SK-N-SH treated with all-trans-retinoic acid at 6 μM for 48 hours (cell line): ENCODE measurements at regions not wholly inside any gene's neighbourhood (a gene's known extent, or its start where the extent isn't known, plus 50 kb on each side); places are given as distances from the start of the nearest gene placed in this dataset.
"Not testable (repeated sequence)": the region's sequence is repeated elsewhere in the genome, so short reads cannot be mapped to it uniquely, and the experiment has no call there.

Experiments
- ATAC-seq: fragments of 200-7000 bp; cut with Tn5 transposase; 3 replicates; pipeline ENCODE4 v1.9.1; 2020; ENCODE audit warnings: mild to moderate bottlenecking, moderate library complexity
- ARNTL ChIP-seq: fragments of 450-650 bp; formaldehyde crosslinking; IDR thresholded peaks from 2 replicates; pipeline ENCODE4 v1.5.0; 2020; ENCODE audit warnings: low read depth, mild to moderate bottlenecking, moderate library complexity, borderline replicate concordance
- BACH2 ChIP-seq: fragments of 250-450 bp; sonication (Bioruptor Pico); IDR thresholded peaks from 2 replicates; pipeline ENCODE4 v1.9.0; 2021; ENCODE audit warnings: mild to moderate bottlenecking, borderline replicate concordance
- CSDC2 ChIP-seq: fragments of 250-450 bp; sonication (Bioruptor Pico); IDR thresholded peaks from 2 replicates; pipeline ENCODE4 v1.5.0; 2020; ENCODE audit warnings: mild to moderate bottlenecking, moderate library complexity
- ESRRG ChIP-seq: fragments of 250-450 bp; sonication (Bioruptor Pico); IDR thresholded peaks from 2 replicates; pipeline ENCODE4 v1.6.1; 2021; ENCODE audit warnings: mild to moderate bottlenecking
- GLIS3 ChIP-seq: fragments of 250-450 bp; sonication (Bioruptor Pico); IDR thresholded peaks from 2 replicates; pipeline ENCODE4 v1.5.0; 2020; ENCODE audit warnings: mild to moderate bottlenecking, moderate library complexity
- ISL1 ChIP-seq: fragments of 250-450 bp; sonication (Bioruptor Pico); IDR thresholded peaks from 2 replicates; pipeline ENCODE4 v2.1.2; 2022; ENCODE audit warnings: mild to moderate bottlenecking, moderate library complexity
- OSR1 ChIP-seq: fragments of 250-450 bp; sonication (Bioruptor Pico); IDR thresholded peaks from 2 replicates; pipeline ENCODE4 v1.8.0; 2022; ENCODE audit warnings: moderate library complexity, mild to moderate bottlenecking, inconsistent platforms
- PATZ1 ChIP-seq: fragments of 250-450 bp; sonication (Bioruptor Pico); IDR thresholded peaks from 2 replicates; pipeline ENCODE4 v1.8.0; 2020; ENCODE audit warnings: mild to moderate bottlenecking, moderate library complexity, borderline replicate concordance
- RARB ChIP-seq: fragments of 250-450 bp; sonication (Bioruptor Pico); IDR thresholded peaks from 2 replicates; pipeline ENCODE4 v1.8.0; 2021; ENCODE audit warnings: mild to moderate bottlenecking, moderate library complexity
- SNAI2 ChIP-seq: fragments of 250-450 bp; sonication (Bioruptor Pico); IDR thresholded peaks from 2 replicates; pipeline ENCODE4 v1.5.0; 2020; ENCODE audit warnings: mild to moderate bottlenecking, moderate library complexity
- TCF4 ChIP-seq: fragments of 250-450 bp; sonication (Bioruptor Pico); IDR thresholded peaks from 2 replicates; pipeline ENCODE4 v1.8.0; 2021; ENCODE audit warnings: mild to moderate bottlenecking, moderate library complexity, borderline replicate concordance
- TOX ChIP-seq: fragments of 250-450 bp; sonication (Bioruptor Pico); IDR thresholded peaks from 2 replicates; pipeline ENCODE4 v1.8.0; 2021; ENCODE audit warnings: mild to moderate bottlenecking, moderate library complexity, borderline replicate concordance
- ZC3H10 ChIP-seq: fragments of 250-450 bp; sonication (Bioruptor Pico); IDR thresholded peaks from 2 replicates; pipeline ENCODE4 v1.5.1; 2021; ENCODE audit warnings: mild to moderate bottlenecking, moderate library complexity
- ZFP3 ChIP-seq: fragments of 250-450 bp; sonication (Bioruptor Pico); IDR thresholded peaks from 2 replicates; pipeline ENCODE4 v1.5.0; 2020; ENCODE audit warnings: mild to moderate bottlenecking, moderate library complexity
- ZFP30 ChIP-seq: fragments of 450-650 bp; formaldehyde crosslinking; IDR thresholded peaks from 2 replicates; pipeline ENCODE4 v1.5.0; 2022; ENCODE audit warnings: mild to moderate bottlenecking, moderate library complexity
- ZNF565 ChIP-seq: fragments of 450-650 bp; formaldehyde crosslinking; conservative IDR thresholded peaks from 2 replicates; pipeline ENCODE4 v1.5.0; 2020; ENCODE audit warnings: low read depth, mild to moderate bottlenecking, moderate library complexity
- ZNF70 ChIP-seq: fragments of 450-650 bp; formaldehyde crosslinking; IDR thresholded peaks from 2 replicates; pipeline ENCODE4 v1.5.0; 2020; ENCODE audit warnings: mild to moderate bottlenecking, moderate library complexity
- ZNF8 ChIP-seq: fragments of 450-650 bp; formaldehyde crosslinking; IDR thresholded peaks from 2 replicates; pipeline ENCODE4 v1.5.0; 2020; ENCODE audit warnings: mild to moderate bottlenecking, moderate library complexity
- TF ChIP-seq, protein P1 (sequence below): fragments of 250-450 bp; sonication (Bioruptor Pico); IDR thresholded peaks from 2 replicates; pipeline ENCODE4 v1.5.1; 2020; ENCODE audit warnings: low read depth, mild to moderate bottlenecking, moderate library complexity
- TF ChIP-seq, protein P2 (sequence below): fragments of 250-450 bp; sonication (Bioruptor Pico); IDR thresholded peaks from 2 replicates; pipeline ENCODE4 v1.8.0; 2021; ENCODE audit warnings: low read depth, mild to moderate bottlenecking, moderate library complexity, borderline replicate concordance

- TF ChIP-seq ESRRG (CRISPR knock-in tag): no peak
- no peak for TF ChIP-seq ZFP30 (CRISPR knock-in tag)
- no peak for TF ChIP-seq ARNTL (CRISPR knock-in tag)
These were observed 125.3 kb upstream of the RFX3 start for GRCh38 chr9:3650994-3651622.

DNA sequence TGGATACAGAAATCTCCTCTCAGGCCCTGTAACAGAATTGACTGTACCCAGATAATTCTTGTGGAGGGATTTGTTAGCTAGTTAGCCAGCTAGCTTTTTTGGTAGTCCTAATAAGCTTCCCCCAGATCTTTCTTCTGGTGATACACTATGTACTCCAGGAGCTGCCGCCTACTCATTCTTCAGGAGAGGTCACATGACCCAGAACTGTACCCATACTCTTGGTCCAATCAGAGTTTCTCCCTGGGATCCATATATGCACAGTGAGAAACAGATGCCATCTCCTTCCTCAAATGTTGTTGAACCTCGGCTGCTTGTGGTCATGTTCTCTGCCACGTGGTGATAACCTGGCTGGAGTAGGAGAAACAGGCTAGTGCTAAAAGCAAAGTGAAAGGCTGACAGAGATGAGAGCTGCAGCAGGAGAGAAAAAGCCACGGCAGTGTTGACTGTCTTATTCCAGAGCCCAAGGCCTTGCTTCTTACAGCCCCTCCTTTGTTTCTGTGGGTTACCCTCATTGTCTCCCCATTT is 123.0 kb upstream of the RFX3 start:
- no peak for TF ChIP-seq SNAI2 (CRISPR knock-in tag)
- TF ChIP-seq GLIS3: no peak
- no peak for ATAC-seq

More at GRCh38 chr9:3650994-3651622, 125.3 kb upstream of the RFX3 start:
- ATAC-seq: no peak

DNA sequence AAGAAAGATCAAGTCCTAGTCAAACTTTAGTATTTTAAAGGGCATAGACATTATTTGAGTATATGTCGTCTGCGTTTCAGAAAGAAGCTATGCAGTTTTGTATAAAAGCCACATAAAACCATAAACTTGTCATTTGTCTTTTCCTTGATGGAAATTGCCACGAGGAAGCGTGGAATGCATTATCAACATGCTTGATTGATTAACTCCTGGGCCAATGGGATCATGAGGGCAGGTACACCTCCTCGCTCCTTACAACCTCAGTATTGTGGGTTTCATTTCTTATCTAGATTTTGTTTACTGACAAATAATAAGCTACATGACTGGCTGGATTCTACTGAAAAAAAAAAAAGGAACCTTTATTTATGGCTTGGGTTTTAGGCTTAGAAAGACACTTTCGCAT is 122.5 kb upstream of the RFX3 start:
- TF ChIP-seq BACH2 (CRISPR knock-in tag) (no peak), ISL1 (no peak), CSDC2 (no peak)

GRCh38 chr9:3647652-3648051 is 121.9 kb upstream of the RFX3 start:
- TF ChIP-seq ZNF565 (CRISPR knock-in tag) (no peak), ZC3H10 (CRISPR knock-in tag) (no peak), RARB (CRISPR knock-in tag) (no peak)
- TF ChIP-seq, protein P1, sequence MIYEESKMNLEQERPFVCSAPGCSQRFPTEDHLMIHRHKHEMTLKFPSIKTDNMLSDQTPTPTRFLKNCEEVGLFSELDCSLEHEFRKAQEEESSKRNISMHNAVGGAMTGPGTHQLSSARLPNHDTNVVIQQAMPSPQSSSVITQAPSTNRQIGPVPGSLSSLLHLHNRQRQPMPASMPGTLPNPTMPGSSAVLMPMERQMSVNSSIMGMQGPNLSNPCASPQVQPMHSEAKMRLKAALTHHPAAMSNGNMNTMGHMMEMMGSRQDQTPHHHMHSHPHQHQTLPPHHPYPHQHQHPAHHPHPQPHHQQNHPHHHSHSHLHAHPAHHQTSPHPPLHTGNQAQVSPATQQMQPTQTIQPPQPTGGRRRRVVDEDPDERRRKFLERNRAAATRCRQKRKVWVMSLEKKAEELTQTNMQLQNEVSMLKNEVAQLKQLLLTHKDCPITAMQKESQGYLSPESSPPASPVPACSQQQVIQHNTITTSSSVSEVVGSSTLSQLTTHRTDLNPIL: no peak
- no peak for ATAC-seq

More for the DNA sequence above, 122.5 kb upstream of the RFX3 start:
- ATAC-seq: no peak

DNA sequence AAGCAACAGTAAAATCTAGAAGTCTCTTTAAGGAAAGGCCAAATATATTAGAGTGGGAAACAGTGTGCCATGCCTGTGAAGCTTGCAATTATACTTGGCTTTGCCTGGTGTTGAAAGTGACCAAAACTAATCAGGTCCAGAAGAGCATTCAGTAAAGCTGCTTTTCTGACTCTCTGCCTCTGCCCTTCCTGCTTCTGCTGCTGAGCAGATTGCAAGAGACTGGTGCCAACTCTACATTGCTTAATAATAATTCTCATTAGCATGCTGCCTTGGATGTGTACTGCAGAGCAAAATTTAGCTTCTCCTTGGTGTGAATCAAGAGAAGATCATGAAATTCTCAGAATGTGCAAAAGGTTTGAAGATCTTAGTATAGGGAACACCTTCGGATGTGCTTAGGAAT is 120.4 kb upstream of the RFX3 start:
- no peak for TF ChIP-seq GLIS3
- TF ChIP-seq ZNF70 (CRISPR knock-in tag): no peak
- no peak for TF ChIP-seq SNAI2 (CRISPR knock-in tag)
- no peak for TF ChIP-seq ZNF8
- no peak for TF ChIP-seq TCF4 (CRISPR knock-in tag)
- TF ChIP-seq, protein P2, sequence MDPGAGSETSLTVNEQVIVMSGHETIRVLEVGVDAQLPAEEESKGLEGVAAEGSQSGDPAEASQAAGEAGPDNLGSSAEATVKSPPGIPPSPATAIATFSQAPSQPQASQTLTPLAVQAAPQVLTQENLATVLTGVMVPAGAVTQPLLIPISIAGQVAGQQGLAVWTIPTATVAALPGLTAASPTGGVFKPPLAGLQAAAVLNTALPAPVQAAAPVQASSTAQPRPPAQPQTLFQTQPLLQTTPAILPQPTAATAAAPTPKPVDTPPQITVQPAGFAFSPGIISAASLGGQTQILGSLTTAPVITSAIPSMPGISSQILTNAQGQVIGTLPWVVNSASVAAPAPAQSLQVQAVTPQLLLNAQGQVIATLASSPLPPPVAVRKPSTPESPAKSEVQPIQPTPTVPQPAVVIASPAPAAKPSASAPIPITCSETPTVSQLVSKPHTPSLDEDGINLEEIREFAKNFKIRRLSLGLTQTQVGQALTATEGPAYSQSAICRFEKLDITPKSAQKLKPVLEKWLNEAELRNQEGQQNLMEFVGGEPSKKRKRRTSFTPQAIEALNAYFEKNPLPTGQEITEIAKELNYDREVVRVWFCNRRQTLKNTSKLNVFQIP (CRISPR knock-in tag): no peak
- no peak for TF ChIP-seq BACH2 (CRISPR knock-in tag)
- no peak for TF ChIP-seq ZC3H10 (CRISPR knock-in tag)
- TF ChIP-seq OSR1: no peak
- TF ChIP-seq ZFP30 (CRISPR knock-in tag): no peak
- TF ChIP-seq ISL1: no peak
- TF ChIP-seq TOX (CRISPR knock-in tag): no peak
- ATAC-seq: no peak

DNA sequence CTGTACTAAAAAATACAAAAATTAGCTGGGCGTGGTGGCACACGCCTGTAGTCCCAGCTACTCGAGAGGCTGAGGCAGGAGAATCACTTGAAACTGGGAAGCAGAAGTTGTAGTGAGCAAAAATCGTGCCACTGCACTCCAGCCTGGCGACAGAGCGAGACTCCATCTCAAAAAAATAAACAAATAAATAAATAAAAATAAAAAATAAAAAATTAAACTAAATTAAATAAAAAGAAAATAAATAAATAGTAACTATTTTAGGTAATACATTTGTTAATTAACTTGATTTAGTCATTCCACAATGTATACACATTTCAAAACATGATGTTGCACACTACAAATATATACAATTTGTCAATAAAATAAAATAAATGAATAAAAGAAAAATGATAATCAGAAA is 116.3 kb upstream of the RFX3 start:
- ATAC-seq: not testable (repeated sequence)

DNA sequence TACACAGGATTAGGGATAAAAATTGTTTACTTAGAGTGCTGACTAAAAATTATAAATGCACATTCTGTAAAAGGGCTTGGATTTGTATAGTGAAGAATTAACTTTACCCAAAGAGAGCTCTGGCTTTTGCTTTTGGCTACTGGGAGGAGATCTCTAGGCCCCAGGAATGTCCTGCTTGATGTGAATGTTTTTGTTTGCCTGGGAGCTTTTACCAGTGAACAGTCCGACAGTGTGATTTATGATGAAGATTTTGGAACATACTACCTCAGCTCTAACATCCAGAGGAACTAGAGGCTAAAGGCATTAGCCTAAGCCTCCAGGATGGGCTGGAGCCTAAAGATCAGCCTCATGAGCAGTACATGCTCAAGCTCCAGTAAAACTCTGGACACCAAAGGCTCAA is 103.7 kb upstream of the RFX3 start:
- TF ChIP-seq ISL1: no peak
- TF ChIP-seq ZNF70 (CRISPR knock-in tag): no peak
- TF ChIP-seq ZFP3: no peak
- TF ChIP-seq PATZ1 (CRISPR knock-in tag): no peak
- no peak for TF ChIP-seq ZFP30 (CRISPR knock-in tag)
- TF ChIP-seq, all 23 proteins: peak for 0
- ATAC-seq: no peak
